Thoracic aorta (tissue), 2 donors: ENCODE measurements at regions not wholly inside any gene's neighbourhood (a gene's known extent, or its start where the extent isn't known, plus 50 kb on each side); places are given as distances from the start of the nearest gene placed in this dataset.

Source experiments
- ATAC-seq: fragments of 150-250 bp; one replicate; pipeline ENCODE4 v1.8.0; 2017; ENCODE audit warnings: low read depth; ENCODE audit not compliant: insufficient number of reproducible peaks, low FRiP score
- DNase-seq: peaks from one replicate; pipeline ENCODE4 v3.0.0-alpha.2; 2020; ENCODE audit warnings: low spot score
- H3K27ac ChIP-seq, 2 donors: fragments of 200-600 bp; sonication (generic); 1 replicate in 1 of 2; 2 replicates in 1 of 2; pipeline ENCODE4 v1.5.1; 2016; ENCODE audit warnings: mild to moderate bottlenecking in 2 of 2, moderate library complexity in 2 of 2
- H3K27me3 ChIP-seq: fragments of 200-600 bp; sonication (generic); replicated peaks from 2 replicates; pipeline ENCODE4 v1.6.0; 2016; ENCODE audit warnings: mild to moderate bottlenecking; ENCODE audit not compliant: insufficient read depth
- H3K36me3 ChIP-seq: fragments of 200-600 bp; sonication (generic); one replicate; pipeline ENCODE4 v1.5.1; 2016
- H3K4me1 ChIP-seq, 2 donors: fragments of 200-600 bp; sonication (generic); 1 replicate in 1 of 2; 2 replicates in 1 of 2; pipeline versions ENCODE4 v1.5.1 to v1.6.0; 2016; ENCODE audit warnings: low read depth in 2 of 2, mild to moderate bottlenecking in 1 of 2; ENCODE audit not compliant: control insufficient read depth in 1 of 2
- H3K4me3 ChIP-seq: fragments of 200-600 bp; sonication (generic); 2 replicates; pipeline ENCODE4 v1.5.1; 2016; ENCODE audit warnings: mild to moderate bottlenecking
- H3K9me3 ChIP-seq: fragments of 200-600 bp; sonication (generic); 2 replicates; pipeline ENCODE4 v1.5.1; 2016
- CTCF ChIP-seq: fragments of 200-600 bp; sonication (generic); IDR thresholded peaks from one replicate; pipeline ENCODE4 v1.5.1; 2019; ENCODE audit warnings: antibody characterized with exemption

GRCh38 chr7:81112731-81113130 is 193.9 kb upstream of the SEMA3C start:
- no peak for ATAC-seq
- no peak overlapping the region for H3K27ac ChIP-seq
- no peak overlapping the region for H3K4me3 ChIP-seq
- H3K36me3 ChIP-seq: no peaks in the 10 kb centered on the region
- no peak for TF ChIP-seq CTCF
- DNase-seq: no peak
- no peaks in the 10 kb centered on the region for H3K4me1 ChIP-seq
- no peaks in the 10 kb centered on the region for H3K9me3 ChIP-seq
- no peaks in the 10 kb centered on the region for H3K27me3 ChIP-seq

GRCh38 chr7:81111781-81112540 is 193.1 kb upstream of the SEMA3C start:
- Histone ChIP-seq H3K4me1 (no peaks in the 10 kb centered on the region), H3K27me3 (no peaks in the 10 kb centered on the region), H3K9me3 (no peaks in the 10 kb centered on the region), H3K4me3 (no peak overlapping the region), H3K27ac (no peak overlapping the region), H3K36me3 (no peaks in the 10 kb centered on the region)
- no peak for TF ChIP-seq CTCF
- DNase-seq: no peak
- no peak for ATAC-seq

GRCh38 chr7:81111358-81111757 is 192.5 kb upstream of the SEMA3C start:
- ATAC-seq (no peak), DNase-seq (no peak)
- no peaks in the 10 kb centered on the region for H3K27me3 ChIP-seq
- H3K4me1 ChIP-seq: no peaks in the 10 kb centered on the region
- H3K9me3 ChIP-seq: no peaks in the 10 kb centered on the region
- TF ChIP-seq CTCF: no peak
- no peak overlapping the region for H3K27ac ChIP-seq
- H3K36me3 ChIP-seq: no peaks in the 10 kb centered on the region
- H3K4me3 ChIP-seq: no peak overlapping the region

GRCh38 chr7:81110673-81111072 is 191.8 kb upstream of the SEMA3C start:
- no peak overlapping the region for H3K27ac ChIP-seq
- ATAC-seq: no peak
- no peaks in the 10 kb centered on the region for H3K9me3 ChIP-seq
- H3K27me3 ChIP-seq: no peaks in the 10 kb centered on the region
- no peaks in the 10 kb centered on the region for H3K36me3 ChIP-seq
- no peak for DNase-seq
- H3K4me3 ChIP-seq: no peak overlapping the region
- no peak for TF ChIP-seq CTCF
- no peaks in the 10 kb centered on the region for H3K4me1 ChIP-seq

- TF ChIP-seq CTCF: no peak
- Histone ChIP-seq H3K27me3 (no peaks in the 10 kb centered on the region), H3K4me3 (no peak overlapping the region), H3K27ac (no peak overlapping the region), H3K36me3 (no peaks in the 10 kb centered on the region), H3K9me3 (no peaks in the 10 kb centered on the region), H3K4me1 (no peaks in the 10 kb centered on the region)
- ATAC-seq (no peak), DNase-seq (no peak)
Observed at GRCh38 chr7:81098213-81098612, 179.4 kb upstream of the SEMA3C start.
